ENCODE measurements at regions not wholly inside any gene's neighbourhood (a gene's known extent, or its start where the extent isn't known, plus 50 kb on each side); places are given as distances from the start of the nearest gene placed in this dataset.

DNA sequence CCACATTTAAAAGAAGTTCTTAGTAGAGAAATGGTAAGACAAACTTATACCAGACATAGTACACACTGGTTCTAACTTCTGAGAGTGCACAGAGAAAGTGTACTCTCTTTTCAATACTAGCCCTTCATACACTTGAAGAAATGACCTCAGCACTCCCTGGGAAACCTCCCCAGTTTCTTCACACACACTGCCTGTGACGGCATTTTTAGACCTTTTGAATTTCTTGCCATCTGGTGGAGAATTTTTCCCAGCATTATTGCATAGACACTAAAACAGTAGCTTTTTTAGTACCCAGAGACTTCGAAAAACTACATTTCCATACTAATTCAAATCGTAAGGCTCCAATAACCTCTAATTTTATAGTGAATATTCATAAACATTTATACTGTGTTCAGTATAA is 341.6 kb upstream of the MAOA start:
- intact Hi-C loops (cut with DNase I, micrococcal nuclease) = no loop called here
- no peaks in the 10 kb centered on the region for H3K4me1 ChIP-seq (ENCODE audit: insufficient read depth, low read length)
- H3K27me3 Mint-ChIP-seq = no peaks in the 10 kb centered on the region
- no peaks in the 10 kb centered on the region for H3K9me3 ChIP-seq (ENCODE audit: control insufficient read depth in 1 of 2, insufficient read depth in 1 of 2, low read length in 2 of 2)
- no peaks in the 10 kb centered on the region for H3K4me1 Mint-ChIP-seq (ENCODE audit: low read depth)
- H3K36me3 ChIP-seq (ENCODE audit: insufficient read depth, low read length) = no peaks in the 10 kb centered on the region
- H3K4me3 Mint-ChIP-seq = no peak overlapping the region
- DNase-seq = no peak
- H3K27me3 ChIP-seq (ENCODE audit: control insufficient read depth in 1 of 2, insufficient read depth in 2 of 2, low read length in 2 of 2) = no peaks in the 10 kb centered on the region
- ATAC-seq (ENCODE audit: poor library complexity) = no peak
- no peak overlapping the region for H3K27ac Mint-ChIP-seq
- H3K27ac ChIP-seq (ENCODE audit: low read depth in 1 of 2, low read length in 2 of 2) = no peak overlapping the region
- H3K4me3 ChIP-seq (ENCODE audit: low read length) = no peak overlapping the region
- ChIA-PET POLR2A (no interaction called here), CTCF (no interaction called here)
- no peaks in the 10 kb centered on the region for H3K9me3 Mint-ChIP-seq
- TF ChIP-seq, protein P1, sequence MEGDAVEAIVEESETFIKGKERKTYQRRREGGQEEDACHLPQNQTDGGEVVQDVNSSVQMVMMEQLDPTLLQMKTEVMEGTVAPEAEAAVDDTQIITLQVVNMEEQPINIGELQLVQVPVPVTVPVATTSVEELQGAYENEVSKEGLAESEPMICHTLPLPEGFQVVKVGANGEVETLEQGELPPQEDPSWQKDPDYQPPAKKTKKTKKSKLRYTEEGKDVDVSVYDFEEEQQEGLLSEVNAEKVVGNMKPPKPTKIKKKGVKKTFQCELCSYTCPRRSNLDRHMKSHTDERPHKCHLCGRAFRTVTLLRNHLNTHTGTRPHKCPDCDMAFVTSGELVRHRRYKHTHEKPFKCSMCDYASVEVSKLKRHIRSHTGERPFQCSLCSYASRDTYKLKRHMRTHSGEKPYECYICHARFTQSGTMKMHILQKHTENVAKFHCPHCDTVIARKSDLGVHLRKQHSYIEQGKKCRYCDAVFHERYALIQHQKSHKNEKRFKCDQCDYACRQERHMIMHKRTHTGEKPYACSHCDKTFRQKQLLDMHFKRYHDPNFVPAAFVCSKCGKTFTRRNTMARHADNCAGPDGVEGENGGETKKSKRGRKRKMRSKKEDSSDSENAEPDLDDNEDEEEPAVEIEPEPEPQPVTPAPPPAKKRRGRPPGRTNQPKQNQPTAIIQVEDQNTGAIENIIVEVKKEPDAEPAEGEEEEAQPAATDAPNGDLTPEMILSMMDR (IDR thresholded peaks at IDR 0.05) = no peak
- no peaks in the 10 kb centered on the region for H3K36me3 Mint-ChIP-seq (ENCODE audit: low read depth)

DNA sequence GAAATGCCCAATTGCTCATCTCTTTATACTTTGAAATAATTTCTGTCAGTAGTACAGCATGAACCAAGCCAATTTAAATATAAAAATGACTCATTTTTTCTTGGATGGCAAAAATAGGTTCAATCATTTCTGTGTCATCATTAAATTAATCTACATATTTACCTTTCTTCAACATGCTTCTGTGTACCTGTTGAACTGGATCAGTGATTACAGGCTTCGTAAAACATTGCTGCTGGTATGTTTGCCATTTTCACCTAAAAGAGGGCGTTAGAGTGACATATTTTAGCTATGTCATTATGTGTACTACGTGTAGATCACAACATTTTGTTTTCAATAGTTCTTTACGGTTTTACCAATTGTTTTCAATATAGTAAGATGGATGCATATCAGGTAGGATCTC is 340.5 kb upstream of the MAOA start:
- intact Hi-C loops (cut with DNase I, micrococcal nuclease) = no loop called here
- POLR2A ChIA-PET = no interaction called here
- no peak overlapping the region for H3K4me3 Mint-ChIP-seq

DNA sequence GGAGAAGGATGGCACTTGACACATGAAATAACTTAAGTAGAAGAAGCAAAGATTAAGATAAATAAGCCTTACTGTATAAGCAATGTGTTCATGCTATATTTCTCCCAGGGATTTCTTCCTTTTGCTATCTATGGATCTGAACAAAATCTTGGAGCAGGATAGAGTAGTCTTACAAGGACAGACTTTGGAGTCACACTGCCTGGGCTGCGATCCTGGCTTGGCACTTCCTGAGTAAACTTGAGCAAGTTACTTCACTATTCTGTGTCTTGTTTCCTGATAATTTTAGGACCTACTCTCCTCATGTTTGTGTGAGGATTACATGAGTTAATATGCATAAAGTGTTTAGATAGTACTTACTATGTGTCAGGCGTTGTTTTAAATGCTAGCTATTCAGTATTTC is 340.0 kb upstream of the MAOA start:
- Histone ChIP-seq H3K27ac (ENCODE audit: low read depth in 1 of 2, low read length in 2 of 2) (no peak overlapping the region), H3K4me1 (ENCODE audit: insufficient read depth, low read length) (no peaks in the 10 kb centered on the region), H3K9me3 (ENCODE audit: control insufficient read depth in 1 of 2, insufficient read depth in 1 of 2, low read length in 2 of 2) (no peaks in the 10 kb centered on the region), H3K4me3 (ENCODE audit: low read length) (no peak overlapping the region), H3K36me3 (ENCODE audit: insufficient read depth, low read length) (no peaks in the 10 kb centered on the region), H3K27me3 (ENCODE audit: control insufficient read depth in 1 of 2, insufficient read depth in 2 of 2, low read length in 2 of 2) (no peaks in the 10 kb centered on the region)
- TF ChIP-seq, protein P1 (IDR thresholded peaks at IDR 0.05) = no peak
- ATAC-seq (ENCODE audit: poor library complexity) = no peak
- ChIA-PET CTCF (no interaction called here), POLR2A (no interaction called here)
- no peaks in the 10 kb centered on the region for H3K4me1 Mint-ChIP-seq (ENCODE audit: low read depth)
- no peaks in the 10 kb centered on the region for H3K27me3 Mint-ChIP-seq
- intact Hi-C loops (cut with DNase I, micrococcal nuclease) = no loop called here
- H3K9me3 Mint-ChIP-seq = no peaks in the 10 kb centered on the region
- H3K4me3 Mint-ChIP-seq = no peak overlapping the region
- no peaks in the 10 kb centered on the region for H3K36me3 Mint-ChIP-seq (ENCODE audit: low read depth)
- no peak overlapping the region for H3K27ac Mint-ChIP-seq
- no peak for DNase-seq

More for the DNA sequence above, 340.5 kb upstream of the MAOA start:
- no peak overlapping the region for H3K27ac ChIP-seq (ENCODE audit: low read depth in 1 of 2, low read length in 2 of 2)
- CTCF ChIA-PET = no interaction called here
- H3K9me3 ChIP-seq (ENCODE audit: control insufficient read depth in 1 of 2, insufficient read depth in 1 of 2, low read length in 2 of 2) = no peaks in the 10 kb centered on the region
- no peaks in the 10 kb centered on the region for H3K36me3 Mint-ChIP-seq (ENCODE audit: low read depth)
- H3K36me3 ChIP-seq (ENCODE audit: insufficient read depth, low read length) = no peaks in the 10 kb centered on the region
- H3K27me3 ChIP-seq (ENCODE audit: control insufficient read depth in 1 of 2, insufficient read depth in 2 of 2, low read length in 2 of 2) = no peaks in the 10 kb centered on the region
- H3K4me1 Mint-ChIP-seq (ENCODE audit: low read depth) = no peaks in the 10 kb centered on the region
- H3K4me1 ChIP-seq (ENCODE audit: insufficient read depth, low read length) = no peaks in the 10 kb centered on the region
- no peaks in the 10 kb centered on the region for H3K9me3 Mint-ChIP-seq
- TF ChIP-seq, protein P1 (IDR thresholded peaks at IDR 0.05) = no peak
- DNase-seq = no peak
- H3K27ac Mint-ChIP-seq = no peak overlapping the region
- no peak for ATAC-seq (ENCODE audit: poor library complexity)
- H3K27me3 Mint-ChIP-seq = no peaks in the 10 kb centered on the region
- H3K4me3 ChIP-seq (ENCODE audit: low read length) = no peak overlapping the region
